B cell (primary cell): ENCODE measurements at regions not wholly inside any gene's neighbourhood (a gene's known extent, or its start where the extent isn't known, plus 50 kb on each side); places are given as distances from the start of the nearest gene placed in this dataset.

ENCODE experiments used
- CTCF ChIP-seq: fragments of 200-600 bp; IDR thresholded peaks from one replicate; pipeline ENCODE4 v1.8.0; 2022; ENCODE audit warnings: antibody characterized with exemption, mild to moderate bottlenecking
- EZH2 ChIP-seq: IDR thresholded peaks from 2 replicates; pipeline ENCODE4 v1.6.1; 2012; ENCODE audit warnings: borderline replicate concordance, low read depth, mild to moderate bottlenecking, moderate library complexity, low read length; ENCODE audit not compliant: insufficient read depth, poor library complexity, severe bottlenecking

GRCh38 chr6:108755257-108756240 lies 92.7 kb upstream of the ARMC2 start:
- no peak for TF ChIP-seq CTCF
- no peak for TF ChIP-seq EZH2
